Testis (tissue), 2 donors: ENCODE measurements at regions not wholly inside any gene's neighbourhood (a gene's known extent, or its start where the extent isn't known, plus 50 kb on each side); places are given as distances from the start of the nearest gene placed in this dataset.
"Not testable (repeated sequence)": the region's sequence is repeated elsewhere in the genome, so short reads cannot be mapped to it uniquely, and the experiment has no call there.

Experiments
- CTCF ChIP-seq, 3 experiments: fragments of 450-650 bp in 2 of 3; fragments of 200-600 bp in 1 of 3; sonication (generic) in 1 of 3; IDR thresholded peaks; one replicate each; pipeline ENCODE4 v1.5.1; 2016 to 2019; ENCODE audit warnings: antibody characterized with exemption in 3 of 3, mild to moderate bottlenecking in 2 of 3, moderate library complexity in 1 of 3
- POLR2A ChIP-seq: fragments of 450-650 bp; IDR thresholded peaks from one replicate; pipeline ENCODE4 v1.6.1; 2017; ENCODE audit warnings: antibody characterized with exemption, mild to moderate bottlenecking, moderate library complexity

- not testable (repeated sequence) for TF ChIP-seq POLR2A; CTCF (IDR thresholded peaks at IDR 0.05)
Measured at GRCh38 chr9:42442680-42443079, 259.2 kb downstream of the SPATA31A6 start.
